ENCODE measurements at regions not wholly inside any gene's neighbourhood (a gene's known extent, or its start where the extent isn't known, plus 50 kb on each side); places are given as distances from the start of the nearest gene placed in this dataset.

DNA sequence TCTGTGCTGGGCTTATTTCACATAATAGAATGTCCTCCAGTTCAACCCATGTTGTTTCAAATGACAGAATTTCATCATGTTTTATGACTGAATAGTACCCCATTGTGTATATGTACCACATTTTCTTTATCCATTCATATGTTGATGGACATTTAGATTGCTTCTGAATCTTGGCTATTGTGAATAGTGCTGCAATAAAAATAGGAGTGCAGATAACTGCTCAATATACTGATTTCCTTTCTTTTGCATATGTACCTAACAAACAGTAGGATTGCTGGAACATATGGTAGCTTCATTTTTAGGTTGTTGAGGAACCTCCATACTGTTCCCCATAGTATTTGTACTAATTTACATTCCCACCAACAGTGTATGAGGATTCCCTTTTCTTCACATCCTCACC lies 491.1 kb downstream of the BRINP3 start:
- no peak for TF ChIP-seq RAD21 (IDR thresholded peaks at IDR 0.05; ENCODE audit: low read depth)
- TF ChIP-seq YY1 (IDR thresholded peaks at IDR 0.05; ENCODE audit: low read depth): no peak
- no peak for TF ChIP-seq NFIC (IDR thresholded peaks at IDR 0.05)
- no peak for TF ChIP-seq TAF1 (IDR thresholded peaks at IDR 0.05; ENCODE audit: low read depth)
- no peak for TF ChIP-seq FOXM1 (IDR thresholded peaks at IDR 0.05; ENCODE audit: borderline replicate concordance, low read depth)
- TF ChIP-seq USF1 (IDR thresholded peaks at IDR 0.05): no peak
- no peak for TF ChIP-seq TCF12 (IDR thresholded peaks at IDR 0.05; ENCODE audit: low read depth)
- no peak for TF ChIP-seq EP300 (IDR thresholded peaks at IDR 0.05; ENCODE audit: borderline replicate concordance)
- TF ChIP-seq, protein P1, sequence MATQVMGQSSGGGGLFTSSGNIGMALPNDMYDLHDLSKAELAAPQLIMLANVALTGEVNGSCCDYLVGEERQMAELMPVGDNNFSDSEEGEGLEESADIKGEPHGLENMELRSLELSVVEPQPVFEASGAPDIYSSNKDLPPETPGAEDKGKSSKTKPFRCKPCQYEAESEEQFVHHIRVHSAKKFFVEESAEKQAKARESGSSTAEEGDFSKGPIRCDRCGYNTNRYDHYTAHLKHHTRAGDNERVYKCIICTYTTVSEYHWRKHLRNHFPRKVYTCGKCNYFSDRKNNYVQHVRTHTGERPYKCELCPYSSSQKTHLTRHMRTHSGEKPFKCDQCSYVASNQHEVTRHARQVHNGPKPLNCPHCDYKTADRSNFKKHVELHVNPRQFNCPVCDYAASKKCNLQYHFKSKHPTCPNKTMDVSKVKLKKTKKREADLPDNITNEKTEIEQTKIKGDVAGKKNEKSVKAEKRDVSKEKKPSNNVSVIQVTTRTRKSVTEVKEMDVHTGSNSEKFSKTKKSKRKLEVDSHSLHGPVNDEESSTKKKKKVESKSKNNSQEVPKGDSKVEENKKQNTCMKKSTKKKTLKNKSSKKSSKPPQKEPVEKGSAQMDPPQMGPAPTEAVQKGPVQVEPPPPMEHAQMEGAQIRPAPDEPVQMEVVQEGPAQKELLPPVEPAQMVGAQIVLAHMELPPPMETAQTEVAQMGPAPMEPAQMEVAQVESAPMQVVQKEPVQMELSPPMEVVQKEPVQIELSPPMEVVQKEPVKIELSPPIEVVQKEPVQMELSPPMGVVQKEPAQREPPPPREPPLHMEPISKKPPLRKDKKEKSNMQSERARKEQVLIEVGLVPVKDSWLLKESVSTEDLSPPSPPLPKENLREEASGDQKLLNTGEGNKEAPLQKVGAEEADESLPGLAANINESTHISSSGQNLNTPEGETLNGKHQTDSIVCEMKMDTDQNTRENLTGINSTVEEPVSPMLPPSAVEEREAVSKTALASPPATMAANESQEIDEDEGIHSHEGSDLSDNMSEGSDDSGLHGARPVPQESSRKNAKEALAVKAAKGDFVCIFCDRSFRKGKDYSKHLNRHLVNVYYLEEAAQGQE (IDR thresholded peaks at IDR 0.05; ENCODE audit: low read depth): no peak
- no peak for TF ChIP-seq CREB1 (IDR thresholded peaks at IDR 0.05; ENCODE audit: low read depth)
- TF ChIP-seq, protein P2, sequence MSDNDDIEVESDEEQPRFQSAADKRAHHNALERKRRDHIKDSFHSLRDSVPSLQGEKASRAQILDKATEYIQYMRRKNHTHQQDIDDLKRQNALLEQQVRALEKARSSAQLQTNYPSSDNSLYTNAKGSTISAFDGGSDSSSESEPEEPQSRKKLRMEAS (IDR thresholded peaks at IDR 0.05): no peak
- no peak for TF ChIP-seq TEAD4 (IDR thresholded peaks at IDR 0.05)
- no peak for TF ChIP-seq CEBPB (IDR thresholded peaks at IDR 0.05)
- TF ChIP-seq ZBTB7A (IDR thresholded peaks at IDR 0.05; ENCODE audit: low read depth): no peak
- no peak for TF ChIP-seq EGR1 (IDR thresholded peaks at IDR 0.05)

DNA sequence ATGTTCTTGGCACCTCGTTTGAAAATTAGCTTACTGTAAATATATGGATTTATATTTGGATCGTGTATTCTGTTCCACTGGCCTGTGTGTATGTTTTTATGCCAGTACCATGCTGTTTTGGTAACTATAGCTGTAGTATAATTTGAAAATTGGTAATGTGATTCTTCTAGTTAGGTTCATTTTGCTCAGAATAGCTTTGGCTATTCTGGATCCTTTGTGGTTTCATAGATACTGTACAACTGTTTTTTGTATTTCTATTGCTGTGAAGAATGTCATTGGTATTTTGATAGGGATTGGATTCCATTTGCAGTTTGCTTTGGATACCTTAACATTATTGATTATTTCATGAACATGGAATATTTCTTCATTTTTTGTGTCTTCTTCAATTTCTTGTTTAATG lies 490.2 kb downstream of the BRINP3 start:
- TF ChIP-seq FOXM1 (IDR thresholded peaks at IDR 0.05; ENCODE audit: borderline replicate concordance, low read depth) (no peak), TAF1 (IDR thresholded peaks at IDR 0.05; ENCODE audit: low read depth) (no peak), NFIC (IDR thresholded peaks at IDR 0.05) (no peak), TCF12 (IDR thresholded peaks at IDR 0.05; ENCODE audit: low read depth) (no peak), TEAD4 (IDR thresholded peaks at IDR 0.05) (no peak), RAD21 (IDR thresholded peaks at IDR 0.05; ENCODE audit: low read depth) (no peak), YY1 (IDR thresholded peaks at IDR 0.05; ENCODE audit: low read depth) (no peak), EGR1 (IDR thresholded peaks at IDR 0.05) (no peak), EP300 (IDR thresholded peaks at IDR 0.05; ENCODE audit: borderline replicate concordance) (no peak), CREB1 (IDR thresholded peaks at IDR 0.05; ENCODE audit: low read depth) (no peak), ZBTB7A (IDR thresholded peaks at IDR 0.05; ENCODE audit: low read depth) (no peak), CEBPB (IDR thresholded peaks at IDR 0.05) (no peak), USF1 (IDR thresholded peaks at IDR 0.05) (no peak)
- TF ChIP-seq, protein P2 (IDR thresholded peaks at IDR 0.05): no peak
- TF ChIP-seq, protein P1 (IDR thresholded peaks at IDR 0.05; ENCODE audit: low read depth): no peak

DNA sequence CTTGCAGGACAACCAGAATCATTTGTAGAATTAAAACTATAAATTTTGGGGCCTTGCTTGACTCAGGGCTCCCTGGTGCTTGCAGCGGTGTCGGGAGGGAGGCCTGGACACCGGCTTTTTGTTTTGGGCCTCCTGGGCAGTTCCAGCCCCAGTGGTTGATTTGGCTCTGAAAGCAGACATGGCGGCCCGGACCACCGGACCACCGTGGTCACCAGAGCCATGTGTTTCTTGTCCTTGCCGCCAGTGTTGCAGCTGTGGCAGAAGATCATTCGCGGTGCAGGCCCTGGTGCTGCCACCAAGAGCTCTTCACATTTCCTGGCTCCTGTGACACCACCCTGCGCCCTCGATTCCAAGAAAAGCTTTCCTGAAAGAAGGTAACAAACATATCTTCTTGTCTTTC lies 484.8 kb downstream of the BRINP3 start:
- TF ChIP-seq, protein P2 (IDR thresholded peaks at IDR 0.05): no peak
- TF ChIP-seq EGR1 (IDR thresholded peaks at IDR 0.05) (no peak), CREB1 (IDR thresholded peaks at IDR 0.05; ENCODE audit: low read depth) (no peak), RAD21 (IDR thresholded peaks at IDR 0.05; ENCODE audit: low read depth) (no peak), EP300 (IDR thresholded peaks at IDR 0.05; ENCODE audit: borderline replicate concordance) (no peak), YY1 (IDR thresholded peaks at IDR 0.05; ENCODE audit: low read depth) (no peak), TAF1 (IDR thresholded peaks at IDR 0.05; ENCODE audit: low read depth) (no peak)
- TF ChIP-seq, protein P1 (IDR thresholded peaks at IDR 0.05; ENCODE audit: low read depth): no peak

GRCh38 chr1:190000365-190000872 lies 477.2 kb downstream of the BRINP3 start:
- TF ChIP-seq TEAD4 (IDR thresholded peaks at IDR 0.05) (no peak), CREB1 (IDR thresholded peaks at IDR 0.05; ENCODE audit: low read depth) (no peak), NFIC (IDR thresholded peaks at IDR 0.05) (no peak), TCF12 (IDR thresholded peaks at IDR 0.05; ENCODE audit: low read depth) (no peak), FOXM1 (IDR thresholded peaks at IDR 0.05; ENCODE audit: borderline replicate concordance, low read depth) (no peak), RAD21 (IDR thresholded peaks at IDR 0.05; ENCODE audit: low read depth) (no peak), ZBTB7A (IDR thresholded peaks at IDR 0.05; ENCODE audit: low read depth) (no peak), YY1 (IDR thresholded peaks at IDR 0.05; ENCODE audit: low read depth) (no peak), TAF1 (IDR thresholded peaks at IDR 0.05; ENCODE audit: low read depth) (no peak), EGR1 (IDR thresholded peaks at IDR 0.05) (no peak)
- TF ChIP-seq, protein P1 (IDR thresholded peaks at IDR 0.05; ENCODE audit: low read depth): no peak
